COLO829 (cell line): ENCODE measurements at regions not wholly inside any gene's neighbourhood (a gene's known extent, or its start where the extent isn't known, plus 50 kb on each side); places are given as distances from the start of the nearest gene placed in this dataset.
"Not testable (repeated sequence)": the region's sequence is repeated elsewhere in the genome, so short reads cannot be mapped to it uniquely, and the experiment has no call there.

Experiments used
- DNase-seq: peaks from one replicate; pipeline ENCODE4 v3.0.0; 2012; ENCODE audit warnings: low spot score

- DNase-seq: no peak
Measured at GRCh38 chr14:48709277-48709785, 876.8 kb downstream of the RPS29 start.

- no peak for DNase-seq
Measured at GRCh38 chr14:48704639-48705038, 881.5 kb downstream of the RPS29 start.

- no peak for DNase-seq
Measured at GRCh38 chr14:48703728-48704467, 882.3 kb downstream of the RPS29 start.

- not testable (repeated sequence) for DNase-seq
Measured at GRCh38 chr14:48697362-48697761, 888.8 kb downstream of the RPS29 start.

GRCh38 chr14:48693793-48694192 lies 892.4 kb downstream of the RPS29 start:
- DNase-seq: no peak

GRCh38 chr14:48690349-48690748 lies 895.8 kb downstream of the RPS29 start:
- DNase-seq: peak; percentile 4

- no peak for DNase-seq
Measured at GRCh38 chr14:48686650-48687049, 899.5 kb downstream of the RPS29 start.

- DNase-seq: no peak
Measured at GRCh38 chr14:48672506-48672905, 913.7 kb downstream of the RPS29 start.

- DNase-seq: no peak
Measured at GRCh38 chr14:48670939-48671338, 915.2 kb downstream of the RPS29 start.

- DNase-seq: no peak
Measured at GRCh38 chr14:48665077-48665784, 920.9 kb downstream of the RPS29 start.

GRCh38 chr14:48643241-48643640 lies 942.9 kb downstream of the RPS29 start:
- DNase-seq: no peak

- no peak for DNase-seq
Measured at GRCh38 chr14:48628870-48629269, 953.5 kb upstream of the MDGA2 start.

- no peak for DNase-seq
Measured at GRCh38 chr14:48622980-48623379, 947.6 kb upstream of the MDGA2 start.

GRCh38 chr14:48618057-48618456 lies 942.7 kb upstream of the MDGA2 start:
- no peak for DNase-seq

- no peak for DNase-seq
Measured at GRCh38 chr14:48616931-48617330, 941.5 kb upstream of the MDGA2 start.

GRCh38 chr14:48615618-48616017 lies 940.2 kb upstream of the MDGA2 start:
- no peak for DNase-seq

GRCh38 chr14:48614003-48614402 lies 938.6 kb upstream of the MDGA2 start:
- DNase-seq: no peak

GRCh38 chr14:48606960-48607359 lies 931.6 kb upstream of the MDGA2 start:
- DNase-seq: not testable (repeated sequence)

GRCh38 chr14:48598458-48598857 lies 923.1 kb upstream of the MDGA2 start:
- no peak for DNase-seq

- DNase-seq: no peak
Measured at GRCh38 chr14:48586099-48586498, 910.7 kb upstream of the MDGA2 start.

- DNase-seq: peak; percentile 1
Measured at GRCh38 chr14:48584031-48584430, 908.6 kb upstream of the MDGA2 start.

- no peak for DNase-seq
Measured at GRCh38 chr14:48582938-48583337, 907.5 kb upstream of the MDGA2 start.

- DNase-seq: no peak
Measured at GRCh38 chr14:48580692-48581091, 905.3 kb upstream of the MDGA2 start.
